ENCODE measurements at regions not wholly inside any gene's neighbourhood (a gene's known extent, or its start where the extent isn't known, plus 50 kb on each side); places are given as distances from the start of the nearest gene placed in this dataset.
A peak's percentile ranks its signal among the peaks of the same experiment; 100 is the strongest.

GRCh38 chr2:8009010-8009597 lies 672.8 kb upstream of the ID2 start:
- H3K27ac ChIP-seq (ENCODE audit: low read depth in 1 of 2, low read length in 2 of 2) = no peak overlapping the region
- DNase-seq = peak; percentile 61 to 89 (median 73)
- Mint-ChIP-seq H3K27ac (peak overlapping the region in 4 of 7 donors; percentile 54 to 85 (median 75)), H3K4me3 (no peak overlapping the region), H3K36me3 (no peaks in the 10 kb centered on the region), H3K4me1 (peaks cover 17% of the 10 kb centered on the region), H3K27me3 (ENCODE audit: low read depth in 3 of 3) (no peaks in the 10 kb centered on the region), H3K9me3 (peaks cover 0 to 3% (median 0%) of the 10 kb centered on the region in 7 donors)
- H3K4me3 ChIP-seq (replicated peaks in 1 of 3; ENCODE audit: low read depth in 2 of 3, low read length in 3 of 3) = no peak overlapping the region
- TF ChIP-seq CTCF (IDR thresholded peaks at IDR 0.05) = no peak
- H3K9ac ChIP-seq (ENCODE audit: insufficient read depth, low read length, poor library complexity, severe bottlenecking) = no peak overlapping the region
- WGBS (ENCODE audit: insufficient coverage) = 96% methylated on average over 7 of the region's 11 CpGs
- peaks cover 5 to 11% of the 10 kb centered on the region in 2 donors for H3K4me1 ChIP-seq (ENCODE audit: control insufficient read depth in 1 of 2, insufficient read depth in 2 of 2, low read length in 2 of 2)
- intact Hi-C loops (cut with micrococcal nuclease) = loop anchor here in 1 of 2 donors (10.0 kb wide), 2 partner anchors 166 to 296 kb away; no protein-coding TSS in a partner anchor
- H3K36me3 ChIP-seq (replicated peaks in 1 of 2; ENCODE audit: control insufficient read depth in 1 of 2, insufficient read depth in 2 of 2, low read length in 2 of 2) = no peaks in the 10 kb centered on the region
- no peaks in the 10 kb centered on the region for H3K27me3 ChIP-seq (ENCODE audit: control insufficient read depth in 2 of 2, insufficient read depth in 2 of 2, low read length in 2 of 2)
- no peaks in the 10 kb centered on the region for H3K79me2 ChIP-seq (ENCODE audit: insufficient read depth, low read length)
- no peaks in the 10 kb centered on the region for H3K9me3 ChIP-seq (replicated peaks in 1 of 2; ENCODE audit: control insufficient read depth in 1 of 2, insufficient read depth in 1 of 2, low read length in 2 of 2)
- no peak overlapping the region for H2AFZ ChIP-seq (ENCODE audit: insufficient read depth, low read depth, low read length, poor library complexity, severe bottlenecking)
- H4K20me1 ChIP-seq (ENCODE audit: insufficient read depth, low read length) = no peaks in the 10 kb centered on the region
- no peak overlapping the region for H3K4me2 ChIP-seq (replicated peaks; ENCODE audit: extremely low read depth, low read length, poor library complexity, severe bottlenecking)

- H3K36me3 ChIP-seq (replicated peaks in 1 of 2; ENCODE audit: control insufficient read depth in 1 of 2, insufficient read depth in 2 of 2, low read length in 2 of 2) = no peaks in the 10 kb centered on the region
- Mint-ChIP-seq H3K36me3 (no peaks in the 10 kb centered on the region), H3K27me3 (ENCODE audit: low read depth in 3 of 3) (peaks cover 0 to 3% (median 1%) of the 10 kb centered on the region in 3 donors), H3K4me3 (no peak overlapping the region), H3K27ac (no peak overlapping the region), H3K4me1 (no peaks in the 10 kb centered on the region), H3K9me3 (peaks cover 0 to 6% (median 0%) of the 10 kb centered on the region in 7 donors)
- no peaks in the 10 kb centered on the region for H3K27me3 ChIP-seq (ENCODE audit: control insufficient read depth in 2 of 2, insufficient read depth in 2 of 2, low read length in 2 of 2)
- WGBS (ENCODE audit: insufficient coverage) = 82% methylated on average over 3 of the region's 7 CpGs
- intact Hi-C loops (cut with micrococcal nuclease) = no loop called here
- no peaks in the 10 kb centered on the region for H3K4me1 ChIP-seq (ENCODE audit: control insufficient read depth in 1 of 2, insufficient read depth in 2 of 2, low read length in 2 of 2)
- no peaks in the 10 kb centered on the region for H3K9me3 ChIP-seq (replicated peaks in 1 of 2; ENCODE audit: control insufficient read depth in 1 of 2, insufficient read depth in 1 of 2, low read length in 2 of 2)
- H3K27ac ChIP-seq (ENCODE audit: low read depth in 1 of 2, low read length in 2 of 2) = no peak overlapping the region
- H3K9ac ChIP-seq (ENCODE audit: insufficient read depth, low read length, poor library complexity, severe bottlenecking) = no peak overlapping the region
- no peak overlapping the region for H3K4me2 ChIP-seq (replicated peaks; ENCODE audit: extremely low read depth, low read length, poor library complexity, severe bottlenecking)
- H3K4me3 ChIP-seq (replicated peaks in 1 of 3; ENCODE audit: low read depth in 2 of 3, low read length in 3 of 3) = no peak overlapping the region
- H4K20me1 ChIP-seq (ENCODE audit: insufficient read depth, low read length) = no peaks in the 10 kb centered on the region
- no peak overlapping the region for H2AFZ ChIP-seq (ENCODE audit: insufficient read depth, low read depth, low read length, poor library complexity, severe bottlenecking)
- DNase-seq = no peak
- H3K79me2 ChIP-seq (ENCODE audit: insufficient read depth, low read length) = no peaks in the 10 kb centered on the region
- TF ChIP-seq CTCF (IDR thresholded peaks at IDR 0.05) = no peak
Measured at GRCh38 chr2:8015848-8016600, 665.8 kb upstream of the ID2 start.

Data from CD14-positive monocyte (primary cell).